Type B pancreatic cell (in vitro differentiated cells): ENCODE measurements at regions not wholly inside any gene's neighbourhood (a gene's known extent, or its start where the extent isn't known, plus 50 kb on each side); places are given as distances from the start of the nearest gene placed in this dataset.

ENCODE experiments used
- DNase-seq: peaks from one replicate; pipeline ENCODE4 v3.0.0; 2021; ENCODE audit warnings: mixed read lengths; ENCODE audit not compliant: unreplicated experiment; ENCODE audit errors: extremely low spot score
- H3K27ac Mint-ChIP-seq: 2 replicates; pipeline ENCODE4 v1.8.0; 2021; ENCODE audit warnings: mild to moderate bottlenecking, mixed read lengths
- H3K27me3 Mint-ChIP-seq: 2 replicates; pipeline ENCODE4 v1.8.0; 2021; ENCODE audit warnings: mixed read lengths
- H3K36me3 Mint-ChIP-seq: 2 replicates; pipeline ENCODE4 v1.8.0; 2021; ENCODE audit warnings: mixed read lengths
- H3K4me1 Mint-ChIP-seq: one replicate; pipeline ENCODE4 v1.8.0; 2021; ENCODE audit warnings: mixed read lengths; ENCODE audit not compliant: unreplicated experiment
- H3K4me3 Mint-ChIP-seq: 2 replicates; pipeline ENCODE4 v1.8.0; 2021; ENCODE audit warnings: mild to moderate bottlenecking, mixed read lengths
- H3K9me3 Mint-ChIP-seq: 2 replicates; pipeline ENCODE4 v1.8.0; 2021; ENCODE audit warnings: mixed read lengths
- TF ChIP-seq, protein P1 (sequence below): fragments of 200-600 bp; sonication (generic); conservative IDR thresholded peaks from 2 replicates; pipeline ENCODE4 v1.5.0; 2021; ENCODE audit warnings: antibody characterized with exemption, mild to moderate bottlenecking

GRCh38 chr10:60714233-60714632 lies 64.0 kb upstream of the CDK1 start:
- no peak for DNase-seq
- Mint-ChIP-seq H3K4me1 (no peaks in the 10 kb centered on the region), H3K4me3 (no peak overlapping the region), H3K9me3 (no peaks in the 10 kb centered on the region), H3K27ac (no peak overlapping the region), H3K36me3 (no peaks in the 10 kb centered on the region), H3K27me3 (no peaks in the 10 kb centered on the region)
- TF ChIP-seq, protein P1, sequence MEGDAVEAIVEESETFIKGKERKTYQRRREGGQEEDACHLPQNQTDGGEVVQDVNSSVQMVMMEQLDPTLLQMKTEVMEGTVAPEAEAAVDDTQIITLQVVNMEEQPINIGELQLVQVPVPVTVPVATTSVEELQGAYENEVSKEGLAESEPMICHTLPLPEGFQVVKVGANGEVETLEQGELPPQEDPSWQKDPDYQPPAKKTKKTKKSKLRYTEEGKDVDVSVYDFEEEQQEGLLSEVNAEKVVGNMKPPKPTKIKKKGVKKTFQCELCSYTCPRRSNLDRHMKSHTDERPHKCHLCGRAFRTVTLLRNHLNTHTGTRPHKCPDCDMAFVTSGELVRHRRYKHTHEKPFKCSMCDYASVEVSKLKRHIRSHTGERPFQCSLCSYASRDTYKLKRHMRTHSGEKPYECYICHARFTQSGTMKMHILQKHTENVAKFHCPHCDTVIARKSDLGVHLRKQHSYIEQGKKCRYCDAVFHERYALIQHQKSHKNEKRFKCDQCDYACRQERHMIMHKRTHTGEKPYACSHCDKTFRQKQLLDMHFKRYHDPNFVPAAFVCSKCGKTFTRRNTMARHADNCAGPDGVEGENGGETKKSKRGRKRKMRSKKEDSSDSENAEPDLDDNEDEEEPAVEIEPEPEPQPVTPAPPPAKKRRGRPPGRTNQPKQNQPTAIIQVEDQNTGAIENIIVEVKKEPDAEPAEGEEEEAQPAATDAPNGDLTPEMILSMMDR, result no peak

DNA sequence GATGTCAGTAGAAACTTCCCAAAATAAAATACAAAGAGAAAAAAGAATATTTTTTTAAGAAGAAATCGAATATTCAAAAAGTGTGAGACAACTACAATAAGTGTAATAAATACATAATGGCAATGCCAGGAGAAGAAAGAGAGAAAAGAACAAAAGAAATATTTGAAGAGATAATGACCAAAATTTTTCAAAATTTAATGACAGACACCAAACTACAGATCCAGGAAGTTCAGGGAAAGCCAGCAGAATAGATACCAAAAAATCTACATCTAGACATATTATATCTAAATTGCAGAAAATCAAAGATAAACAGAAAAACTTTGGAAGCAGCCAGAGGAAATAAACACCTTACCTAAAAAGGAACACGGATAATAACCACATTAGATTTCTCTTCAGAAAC lies 66.8 kb upstream of the CDK1 start:
- Mint-ChIP-seq H3K36me3 (peaks cover 2% of the 10 kb centered on the region), H3K27me3 (no peaks in the 10 kb centered on the region), H3K4me1 (no peaks in the 10 kb centered on the region), H3K27ac (no peak overlapping the region), H3K4me3 (no peak overlapping the region), H3K9me3 (no peaks in the 10 kb centered on the region)
- DNase-seq, result no peak
- TF ChIP-seq, protein P1, result no peak

GRCh38 chr10:60710041-60710440 lies 68.2 kb upstream of the CDK1 start:
- H3K4me1 Mint-ChIP-seq, result peaks cover 5% of the 10 kb centered on the region
- DNase-seq, result no peak
- TF ChIP-seq, protein P1, result no peak
- no peak overlapping the region for H3K4me3 Mint-ChIP-seq
- no peak overlapping the region for H3K27ac Mint-ChIP-seq
- no peaks in the 10 kb centered on the region for H3K27me3 Mint-ChIP-seq
- H3K9me3 Mint-ChIP-seq, result peaks cover 4% of the 10 kb centered on the region
- peaks cover 8% of the 10 kb centered on the region for H3K36me3 Mint-ChIP-seq

- H3K27ac Mint-ChIP-seq, result no peak overlapping the region
- no peaks in the 10 kb centered on the region for H3K27me3 Mint-ChIP-seq
- H3K4me3 Mint-ChIP-seq, result no peak overlapping the region
- peaks cover 4% of the 10 kb centered on the region for H3K9me3 Mint-ChIP-seq
- H3K4me1 Mint-ChIP-seq, result peaks cover 15% of the 10 kb centered on the region
- H3K36me3 Mint-ChIP-seq, result peaks cover 8% of the 10 kb centered on the region
- TF ChIP-seq, protein P1, result no peak
- no peak for DNase-seq
These were observed 69.6 kb upstream of the CDK1 start for GRCh38 chr10:60708666-60709065.

GRCh38 chr10:60707841-60708240 lies 70.4 kb upstream of the CDK1 start:
- H3K4me1 Mint-ChIP-seq, result peaks cover 17% of the 10 kb centered on the region
- DNase-seq, result no peak
- no peak overlapping the region for H3K27ac Mint-ChIP-seq
- H3K27me3 Mint-ChIP-seq, result no peaks in the 10 kb centered on the region
- H3K9me3 Mint-ChIP-seq, result peaks cover 4% of the 10 kb centered on the region
- TF ChIP-seq, protein P1, result no peak
- H3K36me3 Mint-ChIP-seq, result peaks cover 8% of the 10 kb centered on the region
- no peak overlapping the region for H3K4me3 Mint-ChIP-seq

DNA sequence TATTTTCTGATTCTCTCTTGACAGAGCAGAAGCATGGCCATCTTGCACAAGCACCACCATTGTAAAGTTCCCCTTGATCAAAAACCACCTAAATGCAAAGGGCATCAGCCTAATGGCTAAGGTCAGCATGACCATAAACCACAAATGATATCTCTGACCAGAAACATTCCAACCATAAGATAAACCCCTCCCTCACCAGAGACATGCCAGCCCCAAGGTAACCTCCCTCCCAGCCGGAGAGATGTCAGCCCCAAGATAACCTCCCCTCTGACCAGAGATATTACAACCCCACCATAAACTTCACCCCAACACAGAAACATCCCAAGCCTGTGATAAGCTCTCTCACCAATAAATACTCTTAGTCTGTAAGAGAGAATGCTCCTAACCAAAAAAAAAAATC lies 72.1 kb upstream of the CDK1 start:
- Mint-ChIP-seq H3K4me3 (no peak overlapping the region), H3K9me3 (peaks cover 4% of the 10 kb centered on the region), H3K4me1 (peaks cover 17% of the 10 kb centered on the region), H3K27ac (no peak overlapping the region), H3K27me3 (no peaks in the 10 kb centered on the region), H3K36me3 (peaks cover 16% of the 10 kb centered on the region)
- TF ChIP-seq, protein P1, result no peak
- no peak for DNase-seq
